PC-3 (cell line): ENCODE measurements at regions not wholly inside any gene's neighbourhood (a gene's known extent, or its start where the extent isn't known, plus 50 kb on each side); places are given as distances from the start of the nearest gene placed in this dataset.
"Not testable (repeated sequence)": the region's sequence is repeated elsewhere in the genome, so short reads cannot be mapped to it uniquely, and the experiment has no call there.

Experiments
- ATAC-seq: fragments of 200-7000 bp; cut with Tn5 transposase; 2 replicates; pipeline ENCODE4 v1.9.1; 2020; ENCODE audit warnings: mild to moderate bottlenecking, moderate library complexity
- BruUV-seq: library from RNA; stranded (reverse); fragments of 400-500 nt; replicated peaks from 2 replicates; lab custom pipeline; 2021; lab: Mats Ljungman, UMichigan
- CTCF ChIA-PET: fragments of 300-600 bp; sonication (Branson Sonifier 250); formaldehyde crosslinking; loops from one replicate; lab custom pipeline; 2022; ENCODE audit warnings: antibody characterized with exemption; lab: Charles Lee
- POLR2A ChIA-PET: fragments of 300-600 bp; sonication (Branson Sonifier 250); formaldehyde crosslinking; loops from one replicate; lab custom pipeline; 2022; ENCODE audit warnings: antibody characterized with exemption; ENCODE audit not compliant: unreplicated experiment; lab: Charles Lee
- DNase-seq: peaks from one replicate; pipeline ENCODE4 v3.0.0-alpha.2; 2015
- H2AFZ ChIP-seq: fragments of 300-600 bp; sonication (generic); 2 replicates; pipeline ENCODE4 v1.6.0; 2016; ENCODE audit warnings: antibody characterized with exemption, low read length
- H3F3A ChIP-seq: fragments of 300-600 bp; sonication (generic); one replicate; pipeline ENCODE4 v1.6.0; 2017; ENCODE audit warnings: antibody characterized with exemption, low read length, control low read depth, mild to moderate bottlenecking; ENCODE audit not compliant: unreplicated experiment
- H3K27ac ChIP-seq: fragments of 300-600 bp; sonication (generic); 2 replicates; pipeline ENCODE4 v1.5.1; 2016; ENCODE audit warnings: mild to moderate bottlenecking, low read length
- H3K27me3 ChIP-seq: fragments of 300-600 bp; sonication (generic); 2 replicates; pipeline ENCODE4 v1.6.1; 2016; ENCODE audit warnings: low read length, mixed read lengths
- H3K36me3 ChIP-seq: fragments of 300-600 bp; sonication (generic); 2 replicates; pipeline ENCODE4 v1.6.1; 2016; ENCODE audit warnings: low read depth, mixed run types, low read length, mixed read lengths
- H3K4me1 ChIP-seq: fragments of 300-600 bp; sonication (generic); 2 replicates; pipeline ENCODE4 v1.5.1; 2016; ENCODE audit warnings: low read length; ENCODE audit not compliant: insufficient read depth
- H3K4me2 ChIP-seq: fragments of 300-600 bp; sonication (generic); 2 replicates; pipeline ENCODE4 v1.6.0; 2016; ENCODE audit warnings: low read length
- H3K4me3 ChIP-seq: fragments of 300-600 bp; sonication (generic); 2 replicates; pipeline ENCODE4 v1.5.1; 2016; ENCODE audit warnings: mild to moderate bottlenecking, low read length, mixed read lengths
- H3K79me2 ChIP-seq: fragments of 300-600 bp; sonication (generic); 2 replicates; pipeline ENCODE4 v1.6.1; 2017; ENCODE audit warnings: low read length, mixed read lengths
- H3K9ac ChIP-seq: fragments of 300-600 bp; sonication (generic); 2 replicates; pipeline ENCODE4 v1.6.0; 2016; ENCODE audit warnings: mild to moderate bottlenecking, low read length
- H3K9me2 ChIP-seq: fragments of 300-600 bp; sonication (generic); replicated peaks from 2 replicates; pipeline ENCODE4 v1.6.1; 2016; ENCODE audit warnings: mixed run types, low read length, mixed read lengths
- H3K9me3 ChIP-seq: fragments of 300-600 bp; sonication (generic); 2 replicates; pipeline ENCODE4 v1.6.1; 2016; ENCODE audit warnings: low read length, mixed read lengths
- H4K20me1 ChIP-seq: fragments of 300-600 bp; sonication (generic); 2 replicates; pipeline ENCODE4 v1.6.1; 2016; ENCODE audit warnings: low read length, mixed read lengths
- EZH2 ChIP-seq: fragments of 300-600 bp; sonication (generic); IDR thresholded peaks from one replicate; pipeline ENCODE4 v1.6.1; 2017; ENCODE audit warnings: antibody characterized with exemption, mild to moderate bottlenecking, low read length; ENCODE audit not compliant: unreplicated experiment
- EZH2phosphoT487 ChIP-seq: fragments of 300-600 bp; sonication (generic); IDR thresholded peaks from 2 replicates; pipeline ENCODE4 v1.6.1; 2018; ENCODE audit warnings: mild to moderate bottlenecking, antibody characterized with exemption, low read length, borderline replicate concordance
- intact Hi-C: fragments of 100-400 bp; cut with micrococcal nuclease; formaldehyde crosslinking; loops from 2 replicates; pipeline ENCODE4 v1.9.0; 2023
- TF ChIP-seq, protein P1 (sequence below): fragments of 300-600 bp; sonication (generic); conservative IDR thresholded peaks from 2 replicates; pipeline ENCODE4 v1.5.1; 2017; ENCODE audit warnings: antibody characterized with exemption, low read depth, mild to moderate bottlenecking, low read length

DNA sequence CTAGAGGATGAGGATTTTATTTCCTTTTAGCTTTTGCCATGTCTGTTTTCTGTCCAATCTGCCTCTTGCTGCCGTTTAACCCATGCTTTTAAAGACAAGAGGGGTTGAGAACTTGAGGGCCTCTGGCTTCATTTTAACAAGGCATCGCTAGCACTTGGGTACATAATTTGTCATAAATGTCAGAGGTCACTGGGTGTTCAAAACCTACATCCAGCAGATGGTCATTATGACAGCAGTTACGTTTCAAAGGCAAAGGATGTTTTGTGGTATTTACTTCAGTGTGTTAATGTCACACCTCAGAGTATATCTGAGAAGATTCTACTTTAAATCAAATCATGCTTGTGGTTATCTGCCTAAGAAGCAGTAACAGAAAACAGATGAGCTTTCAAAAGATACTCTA lies 918.3 kb downstream of the NR2F1-AS1 start:
- Histone ChIP-seq H3K36me3 (no peaks in the 10 kb centered on the region), H3K4me1 (no peaks in the 10 kb centered on the region), H3K9me2 (no peaks in the 10 kb centered on the region), H3F3A (no peaks in the 10 kb centered on the region), H3K9ac (no peak overlapping the region), H3K79me2 (no peaks in the 10 kb centered on the region), H3K27ac (no peak overlapping the region), H3K27me3 (no peaks in the 10 kb centered on the region), H2AFZ (no peak overlapping the region), H3K9me3 (no peaks in the 10 kb centered on the region), H4K20me1 (no peaks in the 10 kb centered on the region), H3K4me3 (no peak overlapping the region), H3K4me2 (no peak overlapping the region)
- DNase-seq = no peak
- POLR2A ChIA-PET = no interaction called here
- CTCF ChIA-PET = no interaction called here
- intact Hi-C loops = no loop called here
- no peak for ATAC-seq
- no TSS peak for BruUV-seq
- TF ChIP-seq, protein P1, sequence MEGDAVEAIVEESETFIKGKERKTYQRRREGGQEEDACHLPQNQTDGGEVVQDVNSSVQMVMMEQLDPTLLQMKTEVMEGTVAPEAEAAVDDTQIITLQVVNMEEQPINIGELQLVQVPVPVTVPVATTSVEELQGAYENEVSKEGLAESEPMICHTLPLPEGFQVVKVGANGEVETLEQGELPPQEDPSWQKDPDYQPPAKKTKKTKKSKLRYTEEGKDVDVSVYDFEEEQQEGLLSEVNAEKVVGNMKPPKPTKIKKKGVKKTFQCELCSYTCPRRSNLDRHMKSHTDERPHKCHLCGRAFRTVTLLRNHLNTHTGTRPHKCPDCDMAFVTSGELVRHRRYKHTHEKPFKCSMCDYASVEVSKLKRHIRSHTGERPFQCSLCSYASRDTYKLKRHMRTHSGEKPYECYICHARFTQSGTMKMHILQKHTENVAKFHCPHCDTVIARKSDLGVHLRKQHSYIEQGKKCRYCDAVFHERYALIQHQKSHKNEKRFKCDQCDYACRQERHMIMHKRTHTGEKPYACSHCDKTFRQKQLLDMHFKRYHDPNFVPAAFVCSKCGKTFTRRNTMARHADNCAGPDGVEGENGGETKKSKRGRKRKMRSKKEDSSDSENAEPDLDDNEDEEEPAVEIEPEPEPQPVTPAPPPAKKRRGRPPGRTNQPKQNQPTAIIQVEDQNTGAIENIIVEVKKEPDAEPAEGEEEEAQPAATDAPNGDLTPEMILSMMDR = no peak
- no peak for TF ChIP-seq EZH2
- no peak for TF ChIP-seq EZH2phosphoT487

- Histone ChIP-seq H3F3A (no peaks in the 10 kb centered on the region), H3K36me3 (no peaks in the 10 kb centered on the region), H3K9me3 (no peaks in the 10 kb centered on the region), H3K4me2 (no peak overlapping the region), H3K27ac (no peak overlapping the region), H2AFZ (no peak overlapping the region), H3K27me3 (no peaks in the 10 kb centered on the region), H3K9ac (no peak overlapping the region), H4K20me1 (no peaks in the 10 kb centered on the region), H3K4me1 (no peaks in the 10 kb centered on the region), H3K9me2 (no peaks in the 10 kb centered on the region), H3K79me2 (no peaks in the 10 kb centered on the region), H3K4me3 (no peak overlapping the region)
- TF ChIP-seq EZH2phosphoT487 (no peak), EZH2 (no peak)
- TF ChIP-seq, protein P1 = no peak
- POLR2A ChIA-PET = no interaction called here
- no peak for DNase-seq
- intact Hi-C loops = no loop called here
- no peak for ATAC-seq
- CTCF ChIA-PET = no interaction called here
- no TSS peak for BruUV-seq
Observed at GRCh38 chr5:92659246-92659645, 921.8 kb downstream of the NR2F1-AS1 start.

DNA sequence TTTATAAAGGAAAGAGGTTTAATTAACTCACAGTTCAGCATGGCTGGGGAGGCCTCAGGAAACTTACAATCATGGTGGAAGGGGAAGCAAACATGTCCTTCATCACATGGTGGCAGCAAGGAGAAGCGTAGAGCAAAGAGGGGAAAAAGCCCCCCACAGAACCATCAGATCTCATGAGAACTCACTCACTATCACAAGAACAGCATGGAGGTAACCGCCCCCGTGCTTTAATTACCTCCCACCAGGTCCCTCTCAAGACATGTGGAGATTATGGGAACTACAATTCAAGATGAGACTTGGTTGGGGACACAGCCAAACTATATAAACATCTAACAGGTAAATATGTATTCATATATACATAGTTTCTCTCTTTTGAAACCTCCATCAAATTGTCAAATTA lies 926.4 kb downstream of the NR2F1-AS1 start:
- ATAC-seq, H3K4me3 ChIP-seq, H2AFZ ChIP-seq, H3K9me2 ChIP-seq, H3K36me3 ChIP-seq, H3K9ac ChIP-seq, CTCF ChIA-PET, POLR2A ChIA-PET, H3K4me2 ChIP-seq, H3K27ac ChIP-seq, H3K4me1 ChIP-seq, H3K27me3 ChIP-seq, H3F3A ChIP-seq, H3K79me2 ChIP-seq, H4K20me1 ChIP-seq, H3K9me3 ChIP-seq, BruUV-seq, DNase-seq, intact Hi-C loops: not testable (repeated sequence)
